ENCODE measurements at regions not wholly inside any gene's neighbourhood (a gene's known extent, or its start where the extent isn't known, plus 50 kb on each side); places are given as distances from the start of the nearest gene placed in this dataset.

GRCh38 chr2:204201507-204201906 is 264.9 kb downstream of the ICOS start:
- TF ChIP-seq, protein P1, sequence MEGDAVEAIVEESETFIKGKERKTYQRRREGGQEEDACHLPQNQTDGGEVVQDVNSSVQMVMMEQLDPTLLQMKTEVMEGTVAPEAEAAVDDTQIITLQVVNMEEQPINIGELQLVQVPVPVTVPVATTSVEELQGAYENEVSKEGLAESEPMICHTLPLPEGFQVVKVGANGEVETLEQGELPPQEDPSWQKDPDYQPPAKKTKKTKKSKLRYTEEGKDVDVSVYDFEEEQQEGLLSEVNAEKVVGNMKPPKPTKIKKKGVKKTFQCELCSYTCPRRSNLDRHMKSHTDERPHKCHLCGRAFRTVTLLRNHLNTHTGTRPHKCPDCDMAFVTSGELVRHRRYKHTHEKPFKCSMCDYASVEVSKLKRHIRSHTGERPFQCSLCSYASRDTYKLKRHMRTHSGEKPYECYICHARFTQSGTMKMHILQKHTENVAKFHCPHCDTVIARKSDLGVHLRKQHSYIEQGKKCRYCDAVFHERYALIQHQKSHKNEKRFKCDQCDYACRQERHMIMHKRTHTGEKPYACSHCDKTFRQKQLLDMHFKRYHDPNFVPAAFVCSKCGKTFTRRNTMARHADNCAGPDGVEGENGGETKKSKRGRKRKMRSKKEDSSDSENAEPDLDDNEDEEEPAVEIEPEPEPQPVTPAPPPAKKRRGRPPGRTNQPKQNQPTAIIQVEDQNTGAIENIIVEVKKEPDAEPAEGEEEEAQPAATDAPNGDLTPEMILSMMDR (IDR thresholded peaks at IDR 0.05): no peak
- TF ChIP-seq POLR2AphosphoS5 (IDR thresholded peaks at IDR 0.05): no peak
- TF ChIP-seq EP300 (IDR thresholded peaks at IDR 0.05): no peak

All from stomach (tissue), 4 donors.